ENCODE measurements at regions not wholly inside any gene's neighbourhood (a gene's known extent, or its start where the extent isn't known, plus 50 kb on each side); places are given as distances from the start of the nearest gene placed in this dataset.

GRCh38 chr3:72632129-72632528, 216.1 kb downstream of the SHQ1 start:
- TF ChIP-seq CTCF (IDR thresholded peaks at IDR 0.05; ENCODE audit: poor library complexity, severe bottlenecking): no peak
- Histone ChIP-seq H3K27ac (ENCODE audit: poor library complexity, severe bottlenecking) (no peak overlapping the region), H3K4me3 (ENCODE audit: severe bottlenecking) (no peak overlapping the region)

GRCh38 chr3:72630969-72631344, 217.3 kb downstream of the SHQ1 start:
- DNase-seq (ENCODE audit: low spot score) (no peak), ATAC-seq (ENCODE audit: low read depth) (no peak)
- Histone ChIP-seq H3K4me1 (ENCODE audit: insufficient read depth, poor library complexity, severe bottlenecking) (peaks cover 36% of the 10 kb centered on the region), H3K27ac (ENCODE audit: poor library complexity, severe bottlenecking) (no peak overlapping the region), H3K36me3 (ENCODE audit: low read depth) (no peaks in the 10 kb centered on the region), H3K9me3 (ENCODE audit: severe bottlenecking) (no peaks in the 10 kb centered on the region), H3K27me3 (ENCODE audit: insufficient read depth, poor library complexity, severe bottlenecking) (no peaks in the 10 kb centered on the region), H3K4me3 (ENCODE audit: severe bottlenecking) (no peak overlapping the region)
- no peak for TF ChIP-seq CTCF (IDR thresholded peaks at IDR 0.05; ENCODE audit: poor library complexity, severe bottlenecking)

More at GRCh38 chr3:72632129-72632528, 216.1 kb downstream of the SHQ1 start:
- H3K4me1 ChIP-seq (ENCODE audit: insufficient read depth, poor library complexity, severe bottlenecking): peaks cover 26% of the 10 kb centered on the region
- no peaks in the 10 kb centered on the region for H3K36me3 ChIP-seq (ENCODE audit: low read depth)
- ATAC-seq (ENCODE audit: low read depth) (no peak), DNase-seq (ENCODE audit: low spot score) (no peak)
- no peaks in the 10 kb centered on the region for H3K27me3 ChIP-seq (ENCODE audit: insufficient read depth, poor library complexity, severe bottlenecking)
- no peaks in the 10 kb centered on the region for H3K9me3 ChIP-seq (ENCODE audit: severe bottlenecking)

GRCh38 chr3:72630327-72630968, 217.8 kb downstream of the SHQ1 start:
- no peak overlapping the region for H3K27ac ChIP-seq (ENCODE audit: poor library complexity, severe bottlenecking)
- no peak for ATAC-seq (ENCODE audit: low read depth)
- no peak for TF ChIP-seq CTCF (IDR thresholded peaks at IDR 0.05; ENCODE audit: poor library complexity, severe bottlenecking)

GRCh38 chr3:72629191-72629631, 219.0 kb downstream of the SHQ1 start:
- ATAC-seq (ENCODE audit: low read depth): peak; percentile 42

More at GRCh38 chr3:72630327-72630968, 217.8 kb downstream of the SHQ1 start:
- no peak for DNase-seq (ENCODE audit: low spot score)
- no peak overlapping the region for H3K4me3 ChIP-seq (ENCODE audit: severe bottlenecking)
- no peaks in the 10 kb centered on the region for H3K9me3 ChIP-seq (ENCODE audit: severe bottlenecking)
- no peaks in the 10 kb centered on the region for H3K36me3 ChIP-seq (ENCODE audit: low read depth)
- H3K27me3 ChIP-seq (ENCODE audit: insufficient read depth, poor library complexity, severe bottlenecking): no peaks in the 10 kb centered on the region
- peaks cover 40% of the 10 kb centered on the region for H3K4me1 ChIP-seq (ENCODE audit: insufficient read depth, poor library complexity, severe bottlenecking)

More at GRCh38 chr3:72629191-72629631, 219.0 kb downstream of the SHQ1 start:
- no peak for TF ChIP-seq CTCF (IDR thresholded peaks at IDR 0.05; ENCODE audit: poor library complexity, severe bottlenecking)
- H3K27ac ChIP-seq (ENCODE audit: poor library complexity, severe bottlenecking): peak overlapping the region; percentile 81
- no peaks in the 10 kb centered on the region for H3K36me3 ChIP-seq (ENCODE audit: low read depth)
- no peaks in the 10 kb centered on the region for H3K9me3 ChIP-seq (ENCODE audit: severe bottlenecking)
- peaks cover 46% of the 10 kb centered on the region for H3K4me1 ChIP-seq (ENCODE audit: insufficient read depth, poor library complexity, severe bottlenecking)
- H3K4me3 ChIP-seq (ENCODE audit: severe bottlenecking): no peak overlapping the region
- no peak for DNase-seq (ENCODE audit: low spot score)
- H3K27me3 ChIP-seq (ENCODE audit: insufficient read depth, poor library complexity, severe bottlenecking): no peaks in the 10 kb centered on the region
